B cell (primary cell): ENCODE measurements at regions not wholly inside any gene's neighbourhood (a gene's known extent, or its start where the extent isn't known, plus 50 kb on each side); places are given as distances from the start of the nearest gene placed in this dataset.

Source experiments
- CTCF ChIP-seq: fragments of 200-600 bp; IDR thresholded peaks from one replicate; pipeline ENCODE4 v1.8.0; 2022; ENCODE audit warnings: antibody characterized with exemption, mild to moderate bottlenecking
- EZH2 ChIP-seq: IDR thresholded peaks from 2 replicates; pipeline ENCODE4 v1.6.1; 2012; ENCODE audit warnings: borderline replicate concordance, low read depth, mild to moderate bottlenecking, moderate library complexity, low read length; ENCODE audit not compliant: insufficient read depth, poor library complexity, severe bottlenecking

GRCh38 chr5:56715986-56716385 is 99.4 kb upstream of the MAP3K1 start:
- no peak for TF ChIP-seq CTCF
- TF ChIP-seq EZH2: no peak
